Common myeloid progenitor, CD34-positive (primary cell): ENCODE measurements at regions not wholly inside any gene's neighbourhood (a gene's known extent, or its start where the extent isn't known, plus 50 kb on each side); places are given as distances from the start of the nearest gene placed in this dataset.

Source experiments
- CTCF ChIA-PET: fragments of 350-600 bp; sonication (Branson Sonifier 250); formaldehyde crosslinking; loops from one replicate; lab custom pipeline; 2021; ENCODE audit warnings: antibody characterized with exemption; lab: Charles Lee
- POLR2A ChIA-PET: fragments of 350-600 bp; sonication (Branson Sonifier 250); formaldehyde crosslinking; loops from one replicate; lab custom pipeline; 2021; ENCODE audit warnings: antibody characterized with exemption; lab: Charles Lee
- DNase-seq, 3 donors: peaks; one replicate each; pipeline versions ENCODE4 v3.0.0 to v3.0.0-alpha.2; 2013
- H3K27ac ChIP-seq, 2 experiments: 1 replicate in 1 of 2; 2 replicates in 1 of 2; pipeline ENCODE4 v1.7.0; 2013; ENCODE audit warnings: inconsistent platforms in 2 of 2, low read length in 2 of 2, mild to moderate bottlenecking in 2 of 2, low read depth in 1 of 2, moderate library complexity in 1 of 2; ENCODE audit not compliant: severe bottlenecking in 2 of 2, insufficient read depth in 1 of 2, poor library complexity in 1 of 2
- H3K27me3 ChIP-seq, 5 experiments: replicated peaks in 2 of 5; 1 replicate in 3 of 5; 2 replicates in 2 of 5; pipeline versions ENCODE4 v1.6.1 to v1.7.0; 2013; ENCODE audit warnings: low read length in 4 of 5, mild to moderate bottlenecking in 2 of 5, moderate library complexity in 2 of 5, inconsistent platforms in 1 of 5; ENCODE audit not compliant: insufficient read depth in 5 of 5, control insufficient read depth in 4 of 5
- H3K36me3 ChIP-seq, 4 experiments: 1 replicate in 2 of 4; 2 replicates in 2 of 4; pipeline versions ENCODE4 v1.6.1 to v1.7.0; 2013; ENCODE audit warnings: low read length in 3 of 4, control low read depth in 1 of 4, mild to moderate bottlenecking in 1 of 4; ENCODE audit not compliant: control insufficient read depth in 4 of 4, insufficient read depth in 4 of 4
- H3K4me1 ChIP-seq, 4 experiments: 1 replicate in 3 of 4; 2 replicates in 1 of 4; pipeline versions ENCODE4 v1.6.1 to v1.7.1; 2013; ENCODE audit warnings: low read length in 3 of 4, mild to moderate bottlenecking in 3 of 4, control low read depth in 1 of 4, inconsistent platforms in 1 of 4, moderate library complexity in 1 of 4; ENCODE audit not compliant: control insufficient read depth in 4 of 4, insufficient read depth in 4 of 4; ENCODE audit errors: control extremely low read depth in 1 of 4
- H3K4me3 ChIP-seq, 7 experiments: 1 replicate in 4 of 7; 2 replicates in 3 of 7; pipeline versions ENCODE4 v1.5.1 to v1.7.0; 2013; ENCODE audit warnings: mild to moderate bottlenecking in 7 of 7, low read length in 6 of 7, moderate library complexity in 6 of 7, inconsistent platforms in 2 of 7, low read depth in 2 of 7, control low read depth in 1 of 7; ENCODE audit not compliant: insufficient read depth in 4 of 7, control insufficient read depth in 1 of 7; ENCODE audit errors: extremely low read depth in 1 of 7
- H3K9me3 ChIP-seq, 5 experiments: 1 replicate in 4 of 5; 2 replicates in 1 of 5; pipeline versions ENCODE4 v1.6.1 to v1.7.1; 2013; ENCODE audit warnings: low read length in 4 of 5, mild to moderate bottlenecking in 2 of 5, inconsistent platforms in 1 of 5, low read depth in 1 of 5, moderate library complexity in 1 of 5; ENCODE audit not compliant: control insufficient read depth in 4 of 5, insufficient read depth in 2 of 5; ENCODE audit errors: control extremely low read depth in 1 of 5
- WGBS: methylation state at CpG from one replicate; pipeline ENCODE4 v1.1.5; 2013; ENCODE audit not compliant: insufficient coverage; 5-methylcytosine and 5-hydroxymethylcytosine counted together

GRCh38 chr3:72462595-72463011, 385.6 kb downstream of the SHQ1 start:
- Histone ChIP-seq H3K4me3 (no peak overlapping the region), H3K36me3 (no peaks in the 10 kb centered on the region), H3K9me3 (no peaks in the 10 kb centered on the region), H3K27me3 (no peaks in the 10 kb centered on the region), H3K4me1 (no peaks in the 10 kb centered on the region), H3K27ac (no peak overlapping the region)
- DNase-seq: no peak
- ChIA-PET POLR2A (no interaction called here), CTCF (interaction anchor here (1.5 to 2.4 kb wide), 2 partner anchors 9 to 10 kb away, joined by 4 to 5 read pairs; no protein-coding TSS in a partner anchor)
- 100% methylated on average over 3 of the region's 6 CpGs for WGBS

GRCh38 chr3:72461787-72462186, 386.5 kb downstream of the SHQ1 start:
- POLR2A ChIA-PET: no interaction called here
- CTCF ChIA-PET: interaction anchor here (2.3 to 2.4 kb wide), 2 partner anchors 8 to 10 kb away, joined by 5 to 6 read pairs; no protein-coding TSS in a partner anchor

GRCh38 chr3:72460205-72461174, 387.8 kb downstream of the SHQ1 start:
- no peaks in the 10 kb centered on the region for H3K9me3 ChIP-seq
- ChIA-PET CTCF (interaction anchor here (2.3 kb wide), 1 partner anchor 9 kb away, joined by 6 read pairs; no protein-coding TSS in a partner anchor), POLR2A (no interaction called here)
- H3K4me1 ChIP-seq: peaks cover 0 to 4% (median 3%) of the 10 kb centered on the region in 4 experiments
- WGBS: 93% methylated on average over 6 of the region's 8 CpGs
- H3K4me3 ChIP-seq: no peak overlapping the region
- no peaks in the 10 kb centered on the region for H3K27me3 ChIP-seq
- DNase-seq: peak in 1 of 3 donors; percentile 48
- H3K27ac ChIP-seq: no peak overlapping the region
- H3K36me3 ChIP-seq: no peaks in the 10 kb centered on the region

More at GRCh38 chr3:72461787-72462186, 386.5 kb downstream of the SHQ1 start:
- H3K27ac ChIP-seq: no peak overlapping the region
- no peaks in the 10 kb centered on the region for H3K9me3 ChIP-seq
- 94% methylated on average over 3 of the region's 4 CpGs for WGBS
- H3K36me3 ChIP-seq: no peaks in the 10 kb centered on the region
- no peaks in the 10 kb centered on the region for H3K27me3 ChIP-seq
- H3K4me1 ChIP-seq: no peaks in the 10 kb centered on the region
- H3K4me3 ChIP-seq: no peak overlapping the region
- DNase-seq: no peak

- Histone ChIP-seq H3K27me3 (no peaks in the 10 kb centered on the region), H3K27ac (no peak overlapping the region), H3K4me3 (no peak overlapping the region), H3K9me3 (no peaks in the 10 kb centered on the region), H3K4me1 (peaks cover 0 to 9% (median 7%) of the 10 kb centered on the region in 4 experiments), H3K36me3 (no peaks in the 10 kb centered on the region)
- no peak for DNase-seq
- CTCF ChIA-PET: interaction anchor here (2.3 kb wide), 1 partner anchor 10 kb away, joined by 6 read pairs; no protein-coding TSS in a partner anchor
- POLR2A ChIA-PET: no interaction called here
Measured at GRCh38 chr3:72459588-72459987, 388.7 kb downstream of the SHQ1 start.

- ChIA-PET CTCF (no interaction called here), POLR2A (no interaction called here)
- 93% methylated on average over 2 of the region's 4 CpGs for WGBS
- H3K27ac ChIP-seq: no peak overlapping the region
- no peaks in the 10 kb centered on the region for H3K27me3 ChIP-seq
- no peak overlapping the region for H3K4me3 ChIP-seq
- peaks cover 0 to 1% (median 0%) of the 10 kb centered on the region in 5 experiments for H3K9me3 ChIP-seq
- H3K36me3 ChIP-seq: no peaks in the 10 kb centered on the region
- DNase-seq: no peak
- H3K4me1 ChIP-seq: peaks cover 0 to 9% (median 7%) of the 10 kb centered on the region in 4 experiments
Measured at GRCh38 chr3:72458375-72458774, 389.9 kb downstream of the SHQ1 start.

- no peak for DNase-seq
- POLR2A ChIA-PET: no interaction called here
- 89% methylated on average over 3 of the region's 3 CpGs for WGBS
- CTCF ChIA-PET: no interaction called here
- H3K9me3 ChIP-seq: peaks cover 0 to 1% (median 0%) of the 10 kb centered on the region in 5 experiments
- H3K27ac ChIP-seq: no peak overlapping the region
- peaks cover 0 to 9% (median 7%) of the 10 kb centered on the region in 4 experiments for H3K4me1 ChIP-seq
- no peaks in the 10 kb centered on the region for H3K27me3 ChIP-seq
- H3K4me3 ChIP-seq: no peak overlapping the region
- no peaks in the 10 kb centered on the region for H3K36me3 ChIP-seq
Measured at GRCh38 chr3:72454441-72454840, 393.8 kb downstream of the SHQ1 start.

- CTCF ChIA-PET: no interaction called here
- WGBS: 100% methylated on average over 2 of the region's 2 CpGs
- H3K4me1 ChIP-seq: peaks cover 0 to 9% (median 7%) of the 10 kb centered on the region in 4 experiments
- no peak overlapping the region for H3K27ac ChIP-seq
- POLR2A ChIA-PET: no interaction called here
- no peaks in the 10 kb centered on the region for H3K27me3 ChIP-seq
- no peak for DNase-seq
- H3K9me3 ChIP-seq: peaks cover 0 to 1% (median 0%) of the 10 kb centered on the region in 5 experiments
- H3K36me3 ChIP-seq: no peaks in the 10 kb centered on the region
- no peak overlapping the region for H3K4me3 ChIP-seq
Measured at GRCh38 chr3:72453706-72454105, 394.5 kb downstream of the SHQ1 start.
